ENCODE measurements at regions not wholly inside any gene's neighbourhood (a gene's known extent, or its start where the extent isn't known, plus 50 kb on each side); places are given as distances from the start of the nearest gene placed in this dataset.

DNA sequence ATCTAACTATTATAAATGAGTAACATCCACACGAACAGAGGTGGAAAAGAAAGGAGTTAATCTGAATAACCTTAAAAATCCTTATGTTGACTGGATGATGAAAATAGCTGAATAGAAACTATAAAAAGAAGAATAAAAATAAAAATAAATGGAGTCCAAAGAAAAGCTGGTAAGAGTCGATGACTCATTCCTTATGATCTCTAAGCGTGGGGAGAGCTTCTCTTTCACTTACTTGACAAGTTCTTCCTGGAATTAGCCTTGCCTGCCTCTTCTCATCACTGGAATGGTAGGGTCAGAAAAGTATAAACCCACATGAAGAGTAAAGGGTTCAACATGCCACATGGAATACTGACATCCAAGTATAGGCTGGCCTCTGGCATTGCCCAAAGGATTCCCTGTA, 477.0 kb upstream of the RGMB start:
- TF ChIP-seq, protein P1, sequence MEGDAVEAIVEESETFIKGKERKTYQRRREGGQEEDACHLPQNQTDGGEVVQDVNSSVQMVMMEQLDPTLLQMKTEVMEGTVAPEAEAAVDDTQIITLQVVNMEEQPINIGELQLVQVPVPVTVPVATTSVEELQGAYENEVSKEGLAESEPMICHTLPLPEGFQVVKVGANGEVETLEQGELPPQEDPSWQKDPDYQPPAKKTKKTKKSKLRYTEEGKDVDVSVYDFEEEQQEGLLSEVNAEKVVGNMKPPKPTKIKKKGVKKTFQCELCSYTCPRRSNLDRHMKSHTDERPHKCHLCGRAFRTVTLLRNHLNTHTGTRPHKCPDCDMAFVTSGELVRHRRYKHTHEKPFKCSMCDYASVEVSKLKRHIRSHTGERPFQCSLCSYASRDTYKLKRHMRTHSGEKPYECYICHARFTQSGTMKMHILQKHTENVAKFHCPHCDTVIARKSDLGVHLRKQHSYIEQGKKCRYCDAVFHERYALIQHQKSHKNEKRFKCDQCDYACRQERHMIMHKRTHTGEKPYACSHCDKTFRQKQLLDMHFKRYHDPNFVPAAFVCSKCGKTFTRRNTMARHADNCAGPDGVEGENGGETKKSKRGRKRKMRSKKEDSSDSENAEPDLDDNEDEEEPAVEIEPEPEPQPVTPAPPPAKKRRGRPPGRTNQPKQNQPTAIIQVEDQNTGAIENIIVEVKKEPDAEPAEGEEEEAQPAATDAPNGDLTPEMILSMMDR (IDR thresholded peaks at IDR 0.05; ENCODE audit: poor library complexity): no peak
- no peak for TF ChIP-seq EZH2phosphoT487 (IDR thresholded peaks at IDR 0.05; ENCODE audit: low read depth, severe bottlenecking, unreplicated experiment)
